HG03558 (cell line): ENCODE measurements at regions not wholly inside any gene's neighbourhood (a gene's known extent, or its start where the extent isn't known, plus 50 kb on each side); places are given as distances from the start of the nearest gene placed in this dataset.

Source experiments
- ATAC-seq: cut with Tn5 transposase; IDR thresholded peaks from one replicate; pipeline ENCODE4 v1.9.1; 2021; ENCODE audit warnings: moderate number of reproducible peaks; ENCODE audit not compliant: unreplicated experiment; ENCODE audit errors: extremely low read depth

- no peak for ATAC-seq
Measured at GRCh38 chr2:146894514-146894913, 950.3 kb upstream of the ACVR2A start.

GRCh38 chr2:146893500-146894041, 951.3 kb upstream of the ACVR2A start:
- no peak for ATAC-seq

- no peak for ATAC-seq
Measured at GRCh38 chr2:146890491-146890890, 954.3 kb upstream of the ACVR2A start.

GRCh38 chr2:146879882-146880281, 964.9 kb upstream of the ACVR2A start:
- ATAC-seq = no peak

GRCh38 chr2:146874260-146874658, 970.6 kb upstream of the ACVR2A start:
- no peak for ATAC-seq

GRCh38 chr2:146873646-146874259, 971.1 kb upstream of the ACVR2A start:
- ATAC-seq = no peak

- ATAC-seq = no peak
Measured at GRCh38 chr2:146873056-146873455, 971.8 kb upstream of the ACVR2A start.

- no peak for ATAC-seq
Measured at GRCh38 chr2:146870691-146871090, 974.1 kb upstream of the ACVR2A start.

- no peak for ATAC-seq
Measured at GRCh38 chr2:146869328-146869727, 975.5 kb upstream of the ACVR2A start.

- no peak for ATAC-seq
Measured at GRCh38 chr2:146868051-146868450, 976.8 kb upstream of the ACVR2A start.

GRCh38 chr2:146867477-146867986, 977.3 kb upstream of the ACVR2A start:
- no peak for ATAC-seq

- ATAC-seq = no peak
Measured at GRCh38 chr2:146853741-146854444, 990.9 kb upstream of the ACVR2A start.

GRCh38 chr2:146852661-146853060, 992.2 kb upstream of the ACVR2A start:
- ATAC-seq = no peak

GRCh38 chr2:146850746-146851145, 994.1 kb upstream of the ACVR2A start:
- no peak for ATAC-seq

- ATAC-seq = no peak
Measured at GRCh38 chr2:146847846-146848245, 997.0 kb upstream of the ACVR2A start.

- no peak for ATAC-seq
Measured at GRCh38 chr2:146844226-146844990, 1000.4 kb upstream of the ACVR2A start.

GRCh38 chr2:146837857-146838256, 1007.0 kb upstream of the ACVR2A start:
- ATAC-seq = no peak

- no peak for ATAC-seq
Measured at GRCh38 chr2:146826388-146826787, 1018.4 kb upstream of the ACVR2A start.

- no peak for ATAC-seq
Measured at GRCh38 chr2:146821836-146822316, 1023.0 kb upstream of the ACVR2A start.

- ATAC-seq = no peak
Measured at GRCh38 chr2:146820672-146821071, 1024.2 kb upstream of the ACVR2A start.

GRCh38 chr2:146818122-146818521, 1026.7 kb upstream of the ACVR2A start:
- no peak for ATAC-seq
